GM18873 (cell line): ENCODE measurements at regions not wholly inside any gene's neighbourhood (a gene's known extent, or its start where the extent isn't known, plus 50 kb on each side); places are given as distances from the start of the nearest gene placed in this dataset.
"Not testable (repeated sequence)": the region's sequence is repeated elsewhere in the genome, so short reads cannot be mapped to it uniquely, and the experiment has no call there.

Experiments
- ATAC-seq: cut with Tn5 transposase; IDR thresholded peaks from one replicate; pipeline ENCODE4 v1.9.1; 2021; ENCODE audit warnings: mild to moderate bottlenecking, moderate library complexity, moderate number of reproducible peaks; ENCODE audit not compliant: unreplicated experiment, low FRiP score

GRCh38 chr14:53858345-53858684 is 98.3 kb downstream of the BMP4 start:
- ATAC-seq, result no peak

GRCh38 chr14:53857625-53858344 is 98.8 kb downstream of the BMP4 start:
- ATAC-seq, result no peak

- ATAC-seq, result no peak
Observed at GRCh38 chr14:53855574-53855973, 101.1 kb downstream of the BMP4 start.

GRCh38 chr14:53855127-53855526 is 101.5 kb downstream of the BMP4 start:
- no peak for ATAC-seq

- no peak for ATAC-seq
Observed at GRCh38 chr14:53851394-53852090, 105.1 kb downstream of the BMP4 start.

- no peak for ATAC-seq
Observed at GRCh38 chr14:53850714-53851296, 105.8 kb downstream of the BMP4 start.

GRCh38 chr14:53849549-53849948 is 107.1 kb downstream of the BMP4 start:
- no peak for ATAC-seq

GRCh38 chr14:53848854-53849253 is 107.8 kb downstream of the BMP4 start:
- no peak for ATAC-seq

GRCh38 chr14:53847881-53848280 is 108.7 kb downstream of the BMP4 start:
- ATAC-seq, result no peak

- ATAC-seq, result no peak
Observed at GRCh38 chr14:53847057-53847456, 109.6 kb downstream of the BMP4 start.

- ATAC-seq, result no peak
Observed at GRCh38 chr14:53845813-53846693, 110.6 kb downstream of the BMP4 start.

- no peak for ATAC-seq
Observed at GRCh38 chr14:53842938-53843337, 113.7 kb downstream of the BMP4 start.

GRCh38 chr14:53841109-53842099 is 115.2 kb downstream of the BMP4 start:
- no peak for ATAC-seq

- no peak for ATAC-seq
Observed at GRCh38 chr14:53840444-53840843, 116.2 kb downstream of the BMP4 start.

- ATAC-seq, result no peak
Observed at GRCh38 chr14:53838374-53838773, 118.3 kb downstream of the BMP4 start.

- ATAC-seq, result not testable (repeated sequence)
Observed at GRCh38 chr14:53837656-53838055, 119.0 kb downstream of the BMP4 start.

GRCh38 chr14:53836551-53836950 is 120.1 kb downstream of the BMP4 start:
- ATAC-seq, result no peak

- no peak for ATAC-seq
Observed at GRCh38 chr14:53828820-53829219, 127.8 kb downstream of the BMP4 start.

- peak; percentile 68 for ATAC-seq
Observed at GRCh38 chr14:53824061-53824460, 132.6 kb downstream of the BMP4 start.

- ATAC-seq, result no peak
Observed at GRCh38 chr14:53814392-53814791, 142.2 kb downstream of the BMP4 start.
